ENCODE measurements at regions not wholly inside any gene's neighbourhood (a gene's known extent, or its start where the extent isn't known, plus 50 kb on each side); places are given as distances from the start of the nearest gene placed in this dataset.

- no peak for DNase-seq
Observed at GRCh38 chr11:15379483-15379882, 264.8 kb downstream of the INSC start.

- no peak for DNase-seq
Observed at GRCh38 chr11:15390857-15391256, 276.1 kb downstream of the INSC start.

- no peak for DNase-seq
Observed at GRCh38 chr11:15396778-15397177, 282.1 kb downstream of the INSC start.

- no peak for DNase-seq
Observed at GRCh38 chr11:15406851-15407351, 292.2 kb downstream of the INSC start.

GRCh38 chr11:15412054-15412453 lies 297.3 kb downstream of the INSC start:
- DNase-seq = no peak

- DNase-seq = no peak
Observed at GRCh38 chr11:15418921-15419320, 304.2 kb downstream of the INSC start.

GRCh38 chr11:15419696-15420095 lies 305.0 kb downstream of the INSC start:
- no peak for DNase-seq

GRCh38 chr11:15430381-15430780 lies 315.7 kb downstream of the INSC start:
- no peak for DNase-seq

- no peak for DNase-seq
Observed at GRCh38 chr11:15434529-15434928, 319.8 kb downstream of the INSC start.

GRCh38 chr11:15446315-15446714 lies 331.6 kb downstream of the INSC start:
- DNase-seq = no peak

GRCh38 chr11:15446929-15447328 lies 332.2 kb downstream of the INSC start:
- peak; percentile 37 for DNase-seq

GRCh38 chr11:15451713-15452112 lies 337.0 kb downstream of the INSC start:
- no peak for DNase-seq

GRCh38 chr11:15453211-15453765 lies 338.6 kb downstream of the INSC start:
- DNase-seq = no peak

GRCh38 chr11:15468466-15468865 lies 353.7 kb downstream of the INSC start:
- no peak for DNase-seq

GRCh38 chr11:15471048-15471894 lies 356.5 kb downstream of the INSC start:
- DNase-seq = no peak

- DNase-seq = peak; percentile 11
Observed at GRCh38 chr11:15471895-15472799, 357.4 kb downstream of the INSC start.

- no peak for DNase-seq
Observed at GRCh38 chr11:15473954-15474837, 359.5 kb downstream of the INSC start.

- DNase-seq = peak; percentile 73
Observed at GRCh38 chr11:15476371-15476917, 361.7 kb downstream of the INSC start.

GRCh38 chr11:15481871-15482270 lies 367.1 kb downstream of the INSC start:
- DNase-seq = no peak

GRCh38 chr11:15483205-15483604 lies 368.5 kb downstream of the INSC start:
- no peak for DNase-seq

GRCh38 chr11:15484398-15484797 lies 369.7 kb downstream of the INSC start:
- DNase-seq = no peak

- no peak for DNase-seq
Observed at GRCh38 chr11:15485432-15485831, 370.7 kb downstream of the INSC start.

Measured in retina (tissue), 1 donor.